IMR-90 (cell line): ENCODE measurements at regions not wholly inside any gene's neighbourhood (a gene's known extent, or its start where the extent isn't known, plus 50 kb on each side); places are given as distances from the start of the nearest gene placed in this dataset.

Source experiments
- ATAC-seq: fragments of 200-7000 bp; cut with Tn5 transposase; 2 replicates; pipeline ENCODE4 v1.9.1; 2020; ENCODE audit warnings: low read depth, mild to moderate bottlenecking, moderate library complexity
- BruUV-seq: library from RNA; stranded (reverse); fragments of 400-500 nt; replicated peaks from 2 replicates; lab custom pipeline; 2021; lab: Mats Ljungman, UMichigan
- CTCF ChIA-PET: fragments of 300-600 bp; formaldehyde crosslinking; extraction: SDS; loops from one replicate; lab custom pipeline; 2021; ENCODE audit warnings: antibody characterized with exemption; lab: Yijun Ruan, JAX
- POLR2A ChIA-PET: fragments of 300-600 bp; sonication (Branson Sonifier 250); formaldehyde crosslinking; loops from one replicate; lab custom pipeline; 2022; ENCODE audit warnings: antibody characterized with exemption; ENCODE audit not compliant: unreplicated experiment; lab: Charles Lee
- DNase-seq: peaks from one replicate; pipeline ENCODE4 v3.0.0; 2013
- H2AFZ ChIP-seq: replicated peaks from 2 replicates; pipeline ENCODE3; 2013; ENCODE audit warnings: low read length, mild to moderate bottlenecking; ENCODE audit not compliant: poor library complexity
- H2AK5ac ChIP-seq: 2 replicates; pipeline ENCODE4 v1.6.1; 2013; ENCODE audit warnings: low read depth, low read length, inconsistent platforms
- H2AK9ac ChIP-seq: replicated peaks from 2 replicates; pipeline ENCODE3; 2013; ENCODE audit warnings: mild to moderate bottlenecking, low read depth, low read length, moderate library complexity; ENCODE audit not compliant: poor library complexity
- H2BK120ac ChIP-seq: 2 replicates; pipeline ENCODE4 v1.6.1; 2013; ENCODE audit warnings: low read depth, low read length, inconsistent platforms
- H2BK15ac ChIP-seq: 3 replicates; pipeline ENCODE4 v1.6.1; 2013; ENCODE audit warnings: low read depth, low read length, inconsistent platforms
- H2BK20ac ChIP-seq: 2 replicates; pipeline ENCODE4 v1.6.1; 2013; ENCODE audit warnings: low read depth, mild to moderate bottlenecking, inconsistent platforms, low read length, moderate library complexity
- H2BK5ac ChIP-seq: 2 replicates; pipeline ENCODE4 v1.6.1; 2013; ENCODE audit warnings: mild to moderate bottlenecking, low read depth, low read length, inconsistent platforms; ENCODE audit not compliant: poor library complexity, severe bottlenecking
- H3K14ac ChIP-seq: replicated peaks from 2 replicates; pipeline ENCODE4 v1.6.1; 2013; ENCODE audit warnings: low read depth, low read length, inconsistent platforms
- H3K18ac ChIP-seq: 2 replicates; pipeline ENCODE4 v1.6.1; 2013; ENCODE audit warnings: low read depth, low read length, control low read depth
- H3K23ac ChIP-seq: 2 replicates; pipeline ENCODE4 v1.6.1; 2013; ENCODE audit warnings: low read depth, low read length, inconsistent platforms
- H3K27ac ChIP-seq: 2 replicates; pipeline ENCODE4 v1.5.1; 2013; ENCODE audit warnings: mild to moderate bottlenecking, control low read depth, low read length; ENCODE audit not compliant: insufficient read depth
- H3K27me3 ChIP-seq: 2 replicates; pipeline ENCODE4 v1.6.1; 2013; ENCODE audit warnings: low read length; ENCODE audit not compliant: control insufficient read depth, insufficient read depth
- H3K36me3 ChIP-seq: 2 replicates; pipeline ENCODE4 v1.6.1; 2013; ENCODE audit warnings: low read length, mixed read lengths; ENCODE audit not compliant: control insufficient read depth, insufficient read depth
- H3K4ac ChIP-seq: 2 replicates; pipeline ENCODE4 v1.6.1; 2013; ENCODE audit warnings: low read depth, low read length, inconsistent platforms
- H3K4me1 ChIP-seq: 2 replicates; pipeline ENCODE4 v1.6.1; 2013; ENCODE audit warnings: low read length, mixed read lengths; ENCODE audit not compliant: control insufficient read depth, insufficient read depth
- H3K4me2 ChIP-seq: 2 replicates; pipeline ENCODE4 v1.6.1; 2013; ENCODE audit warnings: low read depth, mild to moderate bottlenecking, control low read depth, low read length, moderate library complexity
- H3K4me3 ChIP-seq: 2 replicates; pipeline ENCODE4 v1.5.1; 2013; ENCODE audit warnings: low read depth, mild to moderate bottlenecking, control low read depth, low read length, moderate library complexity; ENCODE audit not compliant: insufficient read depth
- H3K56ac ChIP-seq: 2 replicates; pipeline ENCODE4 v1.6.1; 2013; ENCODE audit warnings: low read length, inconsistent platforms; ENCODE audit not compliant: insufficient read depth; ENCODE audit errors: extremely low read depth
- H3K79me1 ChIP-seq, 2 experiments: 2 replicates each; pipeline ENCODE4 v1.6.1; 2013; ENCODE audit warnings: low read length in 2 of 2, inconsistent platforms in 1 of 2, low read depth in 1 of 2
- H3K9ac ChIP-seq: 2 replicates; pipeline ENCODE4 v1.6.1; 2013; ENCODE audit warnings: low read depth, low read length, control low read depth
- H3K9me1 ChIP-seq: 2 replicates; pipeline ENCODE4 v1.6.1; 2013; ENCODE audit warnings: low read length, inconsistent platforms; ENCODE audit not compliant: insufficient read depth
- H3K9me3 ChIP-seq: 2 replicates; pipeline ENCODE4 v1.6.1; 2013; ENCODE audit warnings: low read length; ENCODE audit not compliant: control insufficient read depth, insufficient read depth
- H4K20me1 ChIP-seq: 2 replicates; pipeline ENCODE4 v1.6.1; 2013; ENCODE audit warnings: low read length, inconsistent platforms; ENCODE audit not compliant: insufficient read depth
- H4K5ac ChIP-seq: 2 replicates; pipeline ENCODE4 v1.6.1; 2013; ENCODE audit warnings: mild to moderate bottlenecking, low read depth, low read length, control low read depth
- H4K8ac ChIP-seq, 2 experiments: 2 replicates each; pipeline ENCODE4 v1.6.1; 2013; ENCODE audit warnings: low read depth in 2 of 2, low read length in 2 of 2, control low read depth in 1 of 2, inconsistent platforms in 1 of 2
- H4K91ac ChIP-seq: 2 replicates; pipeline ENCODE4 v1.6.1; 2013; ENCODE audit warnings: low read depth, low read length, inconsistent platforms; ENCODE audit not compliant: insufficient read depth
- FOS ChIP-seq: fragments of 150-350 bp; IDR thresholded peaks from 2 replicates; pipeline ENCODE4 v1.6.1; 2016; ENCODE audit warnings: low read depth, low read length
- POLR2A ChIP-seq: IDR thresholded peaks from 2 replicates; pipeline ENCODE4 v1.6.1; 2012; ENCODE audit warnings: mild to moderate bottlenecking, low read depth, low read length
- WGBS, 2 experiments: methylation state at CpG; one replicate each; pipeline versions ENCODE4 v1.1.5 to v1.1.7; 2013; ENCODE audit warnings: missing lambda C conversion rate in 2 of 2; ENCODE audit not compliant: insufficient read length in 1 of 2; ENCODE audit errors: extremely low coverage in 2 of 2; 5-methylcytosine and 5-hydroxymethylcytosine counted together
- dilution Hi-C: fragments of 300-500 bp; cut with HindIII; formaldehyde crosslinking; loops from one replicate; pipeline ENCODE4 v1.14.3; 2018; ENCODE audit warnings: low sequenced_read_pairs; ENCODE audit not compliant: unreplicated experiment
- in situ Hi-C: fragments of 300-500 bp; cut with MboI; formaldehyde crosslinking; loops from 3 replicates; pipeline ENCODE4 v1.14.3; 2019; ENCODE audit warnings: low sequenced_read_pairs, inconsistent platforms, mixed read lengths
- intact Hi-C: fragments of 100-400 bp; cut with micrococcal nuclease; formaldehyde crosslinking; loops from 2 replicates; pipeline ENCODE4 v1.10.0; 2022
- TF ChIP-seq, protein P1 (sequence below): fragments of 150-350 bp; IDR thresholded peaks from 2 replicates; pipeline ENCODE4 v1.6.1; 2016; ENCODE audit warnings: low read depth, mild to moderate bottlenecking, low read length, moderate library complexity, borderline replicate concordance

GRCh38 chr5:116772806-116773205 lies 198.2 kb upstream of the SEMA6A start:
- Histone ChIP-seq H3K4me1 (no peaks in the 10 kb centered on the region), H2AK9ac (no peak overlapping the region), H4K8ac (no peak overlapping the region), H3K4me2 (no peak overlapping the region), H3K79me1 (no peaks in the 10 kb centered on the region), H2AK5ac (no peak overlapping the region), H2BK15ac (no peak overlapping the region), H3K4ac (no peak overlapping the region), H3K4me3 (no peak overlapping the region), H3K9me3 (peaks cover 5% of the 10 kb centered on the region), H2BK120ac (no peak overlapping the region), H2BK5ac (no peak overlapping the region), H3K23ac (no peak overlapping the region), H3K36me3 (no peaks in the 10 kb centered on the region), H4K91ac (no peak overlapping the region), H4K20me1 (no peaks in the 10 kb centered on the region), H3K27me3 (no peaks in the 10 kb centered on the region), H2BK20ac (no peak overlapping the region), H3K9me1 (no peaks in the 10 kb centered on the region), H3K14ac (no peak overlapping the region), H3K9ac (no peak overlapping the region), H3K56ac (no peak overlapping the region), H4K5ac (no peak overlapping the region), H3K18ac (no peak overlapping the region), H3K27ac (no peak overlapping the region), H2AFZ (no peak overlapping the region)
- dilution Hi-C loops (no loop called here), intact Hi-C loops (no loop called here), in situ Hi-C loops (no loop called here)
- POLR2A ChIA-PET, result no interaction called here
- DNase-seq (no peak), ATAC-seq (no peak)
- CTCF ChIA-PET, result no interaction called here
- WGBS, 2 experiments, result 29% methylated on average over 1 of the region's 3 CpGs; no CpG with 5 or more reads in 1 of the 2 experiments
- TF ChIP-seq FOS, result no peak
- TF ChIP-seq, protein P1, sequence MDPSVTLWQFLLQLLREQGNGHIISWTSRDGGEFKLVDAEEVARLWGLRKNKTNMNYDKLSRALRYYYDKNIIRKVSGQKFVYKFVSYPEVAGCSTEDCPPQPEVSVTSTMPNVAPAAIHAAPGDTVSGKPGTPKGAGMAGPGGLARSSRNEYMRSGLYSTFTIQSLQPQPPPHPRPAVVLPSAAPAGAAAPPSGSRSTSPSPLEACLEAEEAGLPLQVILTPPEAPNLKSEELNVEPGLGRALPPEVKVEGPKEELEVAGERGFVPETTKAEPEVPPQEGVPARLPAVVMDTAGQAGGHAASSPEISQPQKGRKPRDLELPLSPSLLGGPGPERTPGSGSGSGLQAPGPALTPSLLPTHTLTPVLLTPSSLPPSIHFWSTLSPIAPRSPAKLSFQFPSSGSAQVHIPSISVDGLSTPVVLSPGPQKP, result no peak
- TF ChIP-seq POLR2A, result no peak
- no TSS peak for BruUV-seq
